Amygdala (tissue), 56 donors: ENCODE measurements at regions not wholly inside any gene's neighbourhood (a gene's known extent, or its start where the extent isn't known, plus 50 kb on each side); places are given as distances from the start of the nearest gene placed in this dataset.

Experiments
- DNase-seq, 56 donors: peaks; one replicate each; lab custom pipeline; 2025; lab: John Stamatoyannopoulos, UW

GRCh38 chr13:106722620-106723019, 154.7 kb upstream of the ARGLU1 start:
- no peak for DNase-seq

- DNase-seq = no peak
Observed at GRCh38 chr13:106721599-106721998, 153.7 kb upstream of the ARGLU1 start.

DNA sequence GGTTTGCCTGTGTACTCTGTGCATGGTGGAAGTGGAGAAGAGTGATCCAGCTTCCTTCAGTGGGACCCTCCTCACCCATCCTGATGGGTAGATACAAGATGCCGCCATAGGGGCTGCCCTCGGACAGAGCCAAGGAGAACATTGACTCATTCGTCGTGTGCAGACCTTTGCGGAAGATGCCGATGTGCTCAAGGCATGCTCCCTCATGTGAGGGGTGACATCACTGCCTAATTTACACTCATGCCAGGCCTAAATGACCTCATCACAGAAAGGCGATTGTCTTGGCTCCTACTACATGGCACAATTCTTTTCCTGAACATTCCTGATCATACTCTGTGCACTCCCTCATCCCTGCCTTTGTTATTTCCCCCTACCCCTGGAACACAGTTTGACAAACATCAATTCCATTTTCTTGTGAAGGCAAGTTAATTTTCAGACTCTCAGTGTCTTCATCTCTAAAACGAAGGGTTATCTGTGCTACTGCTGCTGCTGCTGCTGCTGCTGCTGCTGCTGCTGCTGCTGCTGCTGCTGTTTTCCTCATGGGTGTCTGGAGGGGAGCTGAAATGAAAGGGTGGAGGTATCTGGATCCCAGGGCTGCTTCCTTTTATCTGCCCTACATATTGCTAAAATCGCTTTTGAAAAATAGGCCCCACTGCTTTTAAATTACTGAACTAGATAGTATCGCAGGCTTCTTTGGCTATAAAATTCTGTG, 146.5 kb upstream of the ARGLU1 start:
- DNase-seq = peak in 3 of 56 donors; percentile 8 to 51 (median 12)

DNA sequence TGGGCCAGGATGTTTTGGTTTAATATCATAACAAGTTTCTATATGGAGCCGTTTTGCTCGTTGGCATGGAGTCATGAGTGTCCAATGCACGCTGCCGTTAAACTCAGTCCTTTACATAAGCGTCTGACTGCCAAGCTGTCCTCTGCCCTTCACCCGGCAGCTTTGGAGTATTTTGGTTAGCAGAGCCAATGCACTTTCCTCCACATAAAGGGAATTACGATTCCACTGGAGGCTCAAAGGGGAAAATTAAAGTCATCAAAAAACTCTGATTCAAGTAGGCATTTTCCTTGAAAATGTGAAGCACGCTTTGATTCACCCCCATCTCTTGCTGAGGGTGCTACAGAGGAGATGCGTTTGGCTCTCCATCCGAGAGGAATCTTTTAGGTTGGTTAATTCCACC, 144.4 kb upstream of the ARGLU1 start:
- no peak for DNase-seq

DNA sequence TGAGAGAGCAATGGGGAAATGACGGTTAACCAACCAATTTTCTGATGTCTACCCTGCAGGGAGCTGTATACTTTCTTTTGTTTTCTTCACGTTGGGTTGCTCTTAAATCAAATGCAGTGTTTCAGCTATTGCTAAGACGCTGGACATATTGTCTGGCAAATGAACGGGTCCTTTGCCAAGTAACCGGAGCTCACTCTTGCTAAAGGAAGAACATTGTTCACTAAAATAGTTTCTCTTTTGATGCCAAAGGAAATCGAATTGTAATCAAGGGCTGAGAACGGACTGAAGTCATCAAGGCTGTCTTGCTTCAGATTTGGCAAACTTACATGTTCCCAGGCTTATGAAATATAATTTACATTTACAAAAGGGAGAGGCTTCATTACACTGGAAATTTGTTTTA, 142.3 kb upstream of the ARGLU1 start:
- no peak for DNase-seq

DNA sequence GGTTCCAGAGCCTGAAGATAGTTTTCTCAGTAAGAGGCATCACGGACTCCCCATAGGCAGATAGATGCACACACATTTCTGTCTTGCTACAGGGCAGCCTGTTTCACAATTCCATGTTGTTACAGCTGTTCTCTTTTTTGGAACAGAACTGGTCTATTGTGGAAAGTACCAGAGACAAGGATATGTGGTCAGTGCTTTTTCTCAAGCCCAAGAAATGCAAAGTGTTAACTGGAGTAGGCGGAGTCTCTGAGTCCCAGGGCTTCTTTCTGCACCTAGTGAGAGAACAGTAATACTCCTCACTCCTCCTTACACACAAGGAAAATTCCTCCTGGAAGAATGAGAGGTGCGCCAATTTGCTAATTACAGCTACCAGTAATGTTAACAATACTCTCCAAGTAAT, 141.6 kb upstream of the ARGLU1 start:
- DNase-seq = no peak

GRCh38 chr13:106702505-106702904, 134.6 kb upstream of the ARGLU1 start:
- DNase-seq = no peak

GRCh38 chr13:106701771-106702341, 133.9 kb upstream of the ARGLU1 start:
- no peak for DNase-seq

GRCh38 chr13:106700439-106700838, 132.5 kb upstream of the ARGLU1 start:
- no peak for DNase-seq

DNA sequence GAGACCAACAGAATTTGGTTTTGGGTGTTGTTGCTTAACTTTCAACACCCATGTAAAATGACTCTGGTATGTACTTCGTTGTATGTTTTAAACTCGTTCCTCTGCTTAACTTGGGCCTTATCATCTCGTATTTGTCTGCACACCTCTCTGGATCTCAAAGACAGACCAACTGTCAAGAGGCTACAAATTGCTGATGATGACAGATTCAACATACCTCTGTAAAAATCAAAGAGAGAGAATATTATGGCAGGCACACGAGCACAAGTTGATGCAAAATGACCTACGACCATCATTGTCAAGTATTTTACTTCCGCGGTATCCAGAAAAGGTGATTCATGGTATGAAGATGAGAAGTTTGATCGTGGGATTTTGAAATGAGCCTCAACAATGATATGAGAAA, 132.1 kb upstream of the ARGLU1 start:
- DNase-seq = no peak

DNA sequence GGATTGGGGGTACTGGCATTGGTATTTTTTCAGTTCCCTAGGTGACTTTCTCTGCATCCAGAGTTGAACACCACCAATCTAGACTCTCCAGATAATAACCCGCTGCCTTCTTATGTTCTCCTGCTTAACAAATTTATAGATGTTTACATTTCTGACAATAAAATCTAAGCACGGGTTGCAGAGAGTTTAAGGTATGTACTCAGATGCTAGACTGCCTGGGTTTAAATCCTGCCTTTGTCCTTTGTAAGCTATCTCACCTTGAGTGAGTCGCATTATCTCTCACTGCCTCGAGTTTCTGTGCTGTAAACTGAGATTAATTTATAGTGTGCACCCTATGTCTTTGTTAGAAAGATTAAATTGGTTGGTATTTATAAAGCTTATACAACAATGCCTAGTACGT, 131.4 kb upstream of the ARGLU1 start:
- no peak for DNase-seq

- no peak for DNase-seq
Observed at GRCh38 chr13:106696719-106697118, 128.8 kb upstream of the ARGLU1 start.

GRCh38 chr13:106696140-106696539, 128.2 kb upstream of the ARGLU1 start:
- no peak for DNase-seq

DNA sequence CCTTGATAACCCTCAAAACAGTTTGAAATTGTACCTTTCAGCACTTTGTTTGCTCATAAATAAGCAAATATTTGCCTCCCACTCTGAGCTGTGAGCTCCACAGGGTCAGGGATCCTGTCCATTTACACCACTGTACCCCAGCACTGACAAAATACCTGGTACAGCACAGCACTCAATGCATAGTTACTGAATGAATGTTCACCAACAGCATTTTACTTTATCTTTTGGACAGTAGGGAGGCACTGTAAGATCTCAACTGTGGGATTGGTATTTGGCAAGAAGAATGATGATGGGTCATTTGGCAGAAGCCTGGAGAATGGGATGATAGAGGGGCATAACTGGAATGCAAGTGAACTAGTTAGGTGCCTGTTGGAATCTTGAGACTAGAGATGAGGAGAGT, 127.2 kb upstream of the ARGLU1 start:
- DNase-seq = no peak

GRCh38 chr13:106691861-106692260, 123.9 kb upstream of the ARGLU1 start:
- no peak for DNase-seq

GRCh38 chr13:106691341-106691740, 123.4 kb upstream of the ARGLU1 start:
- DNase-seq = no peak

DNA sequence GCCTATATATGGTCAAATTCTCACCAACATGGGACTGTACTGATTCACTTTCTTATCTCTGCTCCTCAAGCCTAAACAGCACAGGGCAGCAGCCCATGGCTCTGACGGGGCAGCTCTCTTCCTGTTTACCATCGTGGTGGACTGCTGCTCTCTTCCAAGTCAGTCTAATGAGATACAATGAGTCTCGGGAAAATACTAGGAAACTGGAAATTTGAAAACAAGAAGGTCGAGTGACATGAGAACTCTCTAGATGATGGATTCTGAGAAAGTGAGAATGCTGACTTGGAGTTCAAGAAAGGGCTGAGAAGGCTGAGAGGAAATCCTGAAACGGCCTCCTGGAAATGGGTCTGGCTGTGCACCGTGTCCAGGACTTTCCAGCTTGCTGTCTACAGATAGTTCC, 122.8 kb upstream of the ARGLU1 start:
- no peak for DNase-seq

DNA sequence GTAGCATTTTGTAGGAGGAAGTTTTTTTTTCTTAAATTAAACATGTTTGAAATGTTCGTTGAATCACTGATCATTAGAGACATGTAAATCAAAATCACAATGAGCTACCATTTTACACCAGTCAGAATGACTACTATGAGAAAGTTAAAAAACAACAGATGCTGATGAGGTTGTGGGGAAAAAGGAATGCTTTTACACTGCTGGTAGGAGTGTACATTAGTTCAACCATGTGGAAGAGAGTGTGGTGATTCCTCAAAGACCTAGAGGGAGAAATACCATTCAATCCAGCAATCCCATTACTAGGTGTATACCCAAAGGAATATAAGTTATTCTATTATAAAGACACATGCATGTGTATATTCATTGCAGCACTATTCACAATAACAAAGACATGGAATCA, 122.0 kb upstream of the ARGLU1 start:
- no peak for DNase-seq

GRCh38 chr13:106688940-106689339, 121.0 kb upstream of the ARGLU1 start:
- no peak for DNase-seq

GRCh38 chr13:106686163-106686562, 118.2 kb upstream of the ARGLU1 start:
- DNase-seq = no peak

DNA sequence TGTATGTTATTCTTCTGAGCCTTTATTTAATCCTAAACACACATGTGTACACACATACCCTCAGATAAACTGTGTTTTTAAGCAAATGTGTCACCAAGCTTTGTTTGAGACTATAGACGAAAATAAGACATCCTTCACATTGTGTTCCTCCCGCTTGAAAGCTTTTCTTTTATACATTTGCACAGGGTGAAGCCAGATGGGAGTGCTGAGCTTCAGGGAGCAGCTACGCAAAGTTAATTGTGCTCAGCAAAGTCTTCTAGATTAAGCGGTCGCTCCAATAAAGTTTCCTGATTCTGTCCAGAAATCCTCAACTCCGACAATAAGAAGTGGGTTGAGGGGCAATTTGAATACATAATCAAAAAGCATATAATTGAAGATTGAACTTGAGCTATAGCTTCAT, 117.2 kb upstream of the ARGLU1 start:
- DNase-seq = peak in 2 of 56 donors; percentile 5 to 8

DNA sequence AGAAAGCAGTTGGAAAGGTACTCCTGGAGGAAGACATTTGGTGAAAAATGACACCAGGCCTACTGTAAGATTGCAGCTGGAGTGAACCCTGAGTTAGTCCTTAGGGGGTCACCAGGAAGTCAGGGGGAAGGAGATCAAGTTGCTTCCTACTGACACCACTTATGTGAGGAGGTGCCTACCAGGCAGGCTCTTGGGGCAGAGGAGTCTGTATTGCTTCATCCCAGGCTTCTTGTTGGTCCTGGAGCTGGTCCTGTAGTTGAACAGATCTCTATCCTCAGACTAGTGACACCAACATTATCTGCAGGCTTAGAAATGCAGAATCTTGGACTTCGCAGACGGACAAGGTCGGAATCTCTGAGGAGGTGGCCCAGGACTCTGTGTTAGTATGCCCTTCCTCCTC, 116.0 kb upstream of the ARGLU1 start:
- peak in 2 of 56 donors; percentile 8 to 16 for DNase-seq

DNA sequence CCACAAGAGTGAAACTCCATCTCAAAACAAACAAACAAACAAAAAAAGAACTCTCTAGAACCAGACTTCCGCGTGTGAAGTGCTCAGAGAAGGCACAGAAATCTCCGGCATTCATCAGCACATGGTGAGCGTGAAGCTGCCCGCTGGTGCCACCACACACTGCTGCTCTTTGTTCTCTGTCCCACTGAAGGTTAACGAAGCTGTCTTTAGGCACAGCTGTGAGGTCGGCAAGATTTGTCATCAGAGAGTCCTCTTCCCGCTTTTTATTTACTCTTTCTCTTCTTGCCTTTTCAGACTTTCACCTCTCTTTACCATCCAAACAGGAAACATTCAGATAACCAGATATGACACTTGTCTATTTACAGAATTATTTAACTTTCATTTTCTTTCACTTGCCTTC, 115.2 kb upstream of the ARGLU1 start:
- peak in 16 of 56 donors; percentile 1 to 37 (median 6) for DNase-seq
